ENCODE measurements at regions not wholly inside any gene's neighbourhood (a gene's known extent, or its start where the extent isn't known, plus 50 kb on each side); places are given as distances from the start of the nearest gene placed in this dataset.

- DNase-seq (ENCODE audit: low read depth): no peak
- H3K4me3 ChIP-seq (ENCODE audit: low read depth, low read length): no peak overlapping the region
- TF ChIP-seq, protein P1, sequence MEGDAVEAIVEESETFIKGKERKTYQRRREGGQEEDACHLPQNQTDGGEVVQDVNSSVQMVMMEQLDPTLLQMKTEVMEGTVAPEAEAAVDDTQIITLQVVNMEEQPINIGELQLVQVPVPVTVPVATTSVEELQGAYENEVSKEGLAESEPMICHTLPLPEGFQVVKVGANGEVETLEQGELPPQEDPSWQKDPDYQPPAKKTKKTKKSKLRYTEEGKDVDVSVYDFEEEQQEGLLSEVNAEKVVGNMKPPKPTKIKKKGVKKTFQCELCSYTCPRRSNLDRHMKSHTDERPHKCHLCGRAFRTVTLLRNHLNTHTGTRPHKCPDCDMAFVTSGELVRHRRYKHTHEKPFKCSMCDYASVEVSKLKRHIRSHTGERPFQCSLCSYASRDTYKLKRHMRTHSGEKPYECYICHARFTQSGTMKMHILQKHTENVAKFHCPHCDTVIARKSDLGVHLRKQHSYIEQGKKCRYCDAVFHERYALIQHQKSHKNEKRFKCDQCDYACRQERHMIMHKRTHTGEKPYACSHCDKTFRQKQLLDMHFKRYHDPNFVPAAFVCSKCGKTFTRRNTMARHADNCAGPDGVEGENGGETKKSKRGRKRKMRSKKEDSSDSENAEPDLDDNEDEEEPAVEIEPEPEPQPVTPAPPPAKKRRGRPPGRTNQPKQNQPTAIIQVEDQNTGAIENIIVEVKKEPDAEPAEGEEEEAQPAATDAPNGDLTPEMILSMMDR (IDR thresholded peaks at IDR 0.05; ENCODE audit: low read depth, low read length): no peak
- no peak for TF ChIP-seq POLR2A (IDR thresholded peaks at IDR 0.05; ENCODE audit: extremely low read depth, insufficient read length)
- no peak for TF ChIP-seq MYC (IDR thresholded peaks at IDR 0.05; ENCODE audit: low read depth, low read length)
- TF ChIP-seq MAX (IDR thresholded peaks at IDR 0.05; ENCODE audit: low read depth, low read length): no peak
These were observed 91.7 kb upstream of the LPP start for GRCh38 chr3:188062216-188062615.

- no peak for DNase-seq (ENCODE audit: low read depth)
- H3K4me3 ChIP-seq (ENCODE audit: low read depth, low read length): no peak overlapping the region
- TF ChIP-seq, protein P1 (IDR thresholded peaks at IDR 0.05; ENCODE audit: low read depth, low read length): no peak
- TF ChIP-seq MAX (IDR thresholded peaks at IDR 0.05; ENCODE audit: low read depth, low read length) (no peak), MYC (IDR thresholded peaks at IDR 0.05; ENCODE audit: low read depth, low read length) (no peak), POLR2A (IDR thresholded peaks at IDR 0.05; ENCODE audit: extremely low read depth, insufficient read length) (no peak)
These were observed 89.0 kb upstream of the LPP start for GRCh38 chr3:188064831-188065493.

DNA sequence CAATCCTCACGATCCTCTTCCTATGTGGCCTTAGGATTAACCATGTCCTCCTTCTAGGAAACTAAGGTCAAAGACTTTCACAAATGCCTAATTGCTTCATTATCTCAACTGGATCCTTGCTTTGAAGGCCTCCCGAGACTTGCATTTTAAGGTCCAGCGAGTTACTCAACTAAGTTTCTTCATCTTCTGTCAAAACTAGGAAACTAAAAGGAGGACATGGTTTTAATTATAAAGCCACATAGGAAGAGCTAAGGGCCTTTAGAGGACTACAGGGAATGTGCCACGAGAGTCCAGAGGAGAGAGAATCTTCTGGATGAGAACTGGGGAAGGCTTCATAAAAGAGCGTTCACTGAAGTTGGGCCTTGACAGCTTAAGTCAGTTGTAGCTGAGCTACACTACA is 87.8 kb upstream of the LPP start:
- no peak overlapping the region for H3K4me3 ChIP-seq (ENCODE audit: low read depth, low read length)
- no peak for TF ChIP-seq MAX (IDR thresholded peaks at IDR 0.05; ENCODE audit: low read depth, low read length)
- TF ChIP-seq, protein P1 (IDR thresholded peaks at IDR 0.05; ENCODE audit: low read depth, low read length): no peak
- TF ChIP-seq POLR2A (IDR thresholded peaks at IDR 0.05; ENCODE audit: extremely low read depth, insufficient read length): no peak
- no peak for TF ChIP-seq MYC (IDR thresholded peaks at IDR 0.05; ENCODE audit: low read depth, low read length)

DNA sequence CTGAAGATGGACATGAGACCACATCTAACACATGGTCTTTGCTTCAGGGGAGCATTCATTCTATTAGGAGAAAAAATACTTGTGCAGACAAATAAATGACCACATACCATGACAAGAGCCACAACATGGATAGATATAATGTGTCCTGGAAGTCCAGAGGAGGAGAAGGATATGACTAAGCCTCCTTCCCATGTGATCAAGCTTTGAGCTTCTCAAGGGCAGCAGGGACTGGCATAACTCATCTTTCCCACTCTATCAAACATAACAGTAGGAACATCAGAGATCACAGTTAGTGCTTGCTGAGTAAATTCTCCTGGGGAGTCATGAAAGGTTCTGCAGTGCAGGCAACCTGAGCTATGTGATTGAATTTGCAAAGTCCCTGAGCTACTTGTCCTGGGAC is 86.0 kb upstream of the LPP start:
- no peak for DNase-seq (ENCODE audit: low read depth)
- no peak overlapping the region for H3K4me3 ChIP-seq (ENCODE audit: low read depth, low read length)
- no peak for TF ChIP-seq MAX (IDR thresholded peaks at IDR 0.05; ENCODE audit: low read depth, low read length)
- TF ChIP-seq POLR2A (IDR thresholded peaks at IDR 0.05; ENCODE audit: extremely low read depth, insufficient read length): no peak
- TF ChIP-seq MYC (IDR thresholded peaks at IDR 0.05; ENCODE audit: low read depth, low read length): no peak
- TF ChIP-seq, protein P1 (IDR thresholded peaks at IDR 0.05; ENCODE audit: low read depth, low read length): no peak

More for the DNA sequence above, 87.8 kb upstream of the LPP start:
- DNase-seq (ENCODE audit: low read depth): no peak

DNA sequence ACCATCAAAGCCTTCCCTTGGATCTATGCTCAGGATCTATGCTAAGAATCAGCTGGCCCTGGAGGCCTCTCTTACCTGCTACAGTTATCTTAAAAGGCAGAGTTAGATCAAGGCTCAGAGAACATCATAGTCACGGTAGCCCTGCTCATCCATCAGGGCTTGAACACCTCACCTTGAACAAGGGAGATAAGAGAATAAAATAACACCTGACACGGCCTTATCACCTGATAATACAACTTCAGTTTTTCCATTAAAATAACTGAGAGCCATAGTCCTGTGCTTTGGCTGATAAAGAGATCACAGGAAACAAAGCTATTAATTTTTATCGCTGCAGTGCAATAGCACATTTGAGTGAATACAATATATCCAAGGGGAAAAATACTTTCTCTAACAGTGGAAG is 85.6 kb upstream of the LPP start:
- no peak for DNase-seq (ENCODE audit: low read depth)
- no peak for TF ChIP-seq POLR2A (IDR thresholded peaks at IDR 0.05; ENCODE audit: extremely low read depth, insufficient read length)
- TF ChIP-seq MAX (IDR thresholded peaks at IDR 0.05; ENCODE audit: low read depth, low read length): no peak
- TF ChIP-seq, protein P1 (IDR thresholded peaks at IDR 0.05; ENCODE audit: low read depth, low read length): no peak
- TF ChIP-seq MYC (IDR thresholded peaks at IDR 0.05; ENCODE audit: low read depth, low read length): no peak
- no peak overlapping the region for H3K4me3 ChIP-seq (ENCODE audit: low read depth, low read length)
